HG02840 (cell line): ENCODE measurements at regions not wholly inside any gene's neighbourhood (a gene's known extent, or its start where the extent isn't known, plus 50 kb on each side); places are given as distances from the start of the nearest gene placed in this dataset.

ENCODE experiments used
- ATAC-seq: cut with Tn5 transposase; IDR thresholded peaks from one replicate; pipeline ENCODE4 v1.9.1; 2021; ENCODE audit warnings: mild to moderate bottlenecking, moderate library complexity, moderate number of reproducible peaks; ENCODE audit not compliant: unreplicated experiment, low FRiP score

- ATAC-seq, result no peak
Observed at GRCh38 chr18:46318356-46318755, 214.2 kb downstream of the HAUS1 start.

- ATAC-seq, result no peak
Observed at GRCh38 chr18:46319783-46320182, 215.6 kb downstream of the HAUS1 start.

GRCh38 chr18:46320297-46320696, 216.1 kb downstream of the HAUS1 start:
- ATAC-seq, result no peak

GRCh38 chr18:46320928-46321711, 216.9 kb downstream of the HAUS1 start:
- ATAC-seq, result no peak

- no peak for ATAC-seq
Observed at GRCh38 chr18:46321955-46322354, 217.8 kb downstream of the HAUS1 start.

- ATAC-seq, result no peak
Observed at GRCh38 chr18:46322411-46322891, 218.3 kb downstream of the HAUS1 start.

GRCh38 chr18:46322941-46323340, 218.8 kb downstream of the HAUS1 start:
- no peak for ATAC-seq

- no peak for ATAC-seq
Observed at GRCh38 chr18:46324087-46324955, 220.1 kb downstream of the HAUS1 start.

GRCh38 chr18:46325895-46326294, 221.7 kb downstream of the HAUS1 start:
- no peak for ATAC-seq

GRCh38 chr18:46329736-46330246, 225.6 kb downstream of the HAUS1 start:
- ATAC-seq, result no peak

- no peak for ATAC-seq
Observed at GRCh38 chr18:46331316-46331715, 227.1 kb downstream of the HAUS1 start.

GRCh38 chr18:46332286-46332801, 228.2 kb downstream of the HAUS1 start:
- no peak for ATAC-seq

- no peak for ATAC-seq
Observed at GRCh38 chr18:46332921-46333341, 228.7 kb downstream of the HAUS1 start.

- ATAC-seq, result no peak
Observed at GRCh38 chr18:46333431-46334135, 229.4 kb downstream of the HAUS1 start.

- no peak for ATAC-seq
Observed at GRCh38 chr18:46334868-46335281, 230.7 kb downstream of the HAUS1 start.

- ATAC-seq, result no peak
Observed at GRCh38 chr18:46335534-46336101, 231.4 kb downstream of the HAUS1 start.

- no peak for ATAC-seq
Observed at GRCh38 chr18:46336278-46337111, 232.3 kb downstream of the HAUS1 start.

- no peak for ATAC-seq
Observed at GRCh38 chr18:46337271-46337670, 233.1 kb downstream of the HAUS1 start.

GRCh38 chr18:46338205-46338604, 234.0 kb downstream of the HAUS1 start:
- ATAC-seq, result no peak
